GM12878 (cell line): ENCODE measurements at regions not wholly inside any gene's neighbourhood (a gene's known extent, or its start where the extent isn't known, plus 50 kb on each side); places are given as distances from the start of the nearest gene placed in this dataset.
"Not testable (repeated sequence)": the region's sequence is repeated elsewhere in the genome, so short reads cannot be mapped to it uniquely, and the experiment has no call there.

Experiments used
- ATAC-seq: fragments of 200-7000 bp; cut with Tn5 transposase; 3 replicates; pipeline ENCODE4 v1.9.1; 2020; ENCODE audit warnings: mild to moderate bottlenecking, moderate library complexity
- BruUV-seq: library from RNA; stranded (reverse); fragments of 400-500 nt; replicated peaks from 2 replicates; lab custom pipeline; 2021; lab: Mats Ljungman, UMichigan
- CTCF ChIA-PET: fragments of 300-600 bp; sonication (Branson Sonifier 250); formaldehyde crosslinking; extraction: SDS; loops from one replicate; lab custom pipeline; 2021; ENCODE audit warnings: inconsistent platforms; lab: Yijun Ruan, JAX
- POLR2A ChIA-PET: fragments of 350-600 bp; formaldehyde crosslinking; extraction: SDS; loops from one replicate; lab custom pipeline; 2021; ENCODE audit warnings: inconsistent platforms; lab: Charles Lee
- RAD21 ChIA-PET: fragments of 300-600 bp; sonication (Branson Sonifier 250); formaldehyde crosslinking; loops from one replicate; lab custom pipeline; 2023; ENCODE audit warnings: antibody characterized with exemption; ENCODE audit not compliant: unreplicated experiment; lab: Charles Lee
- SMC1A ChIA-PET: fragments of 300-600 bp; sonication (Branson Sonifier 250); formaldehyde crosslinking; loops from one replicate; lab custom pipeline; 2023; ENCODE audit not compliant: unreplicated experiment, uncharacterized antibody; lab: Charles Lee
- DNase-seq: peaks from one replicate; pipeline ENCODE4 v3.0.0-alpha.2; 2011; ENCODE audit warnings: low read depth, low spot score
- FAIRE-seq: peaks from 3 replicates; lab custom pipeline; 2011; peaks lifted over from hg19 to GRCh38; lab: Jason Lieb, UNC
- H2AFZ ChIP-seq: 2 replicates; pipeline ENCODE4 v1.6.0; 2011; ENCODE audit warnings: low read depth, low read length, control low read depth; ENCODE audit not compliant: control insufficient read depth
- H3K27ac ChIP-seq: 2 replicates; pipeline ENCODE4 v1.5.1; 2011; ENCODE audit warnings: control low read depth; ENCODE audit not compliant: control insufficient read depth, insufficient read depth
- H3K27me3 ChIP-seq, 2 experiments: replicated peaks in 1 of 2; 2 replicates each; pipeline versions ENCODE4 v1.6.0 to v1.6.1; 2011; ENCODE audit warnings: low read length in 1 of 2; ENCODE audit not compliant: control insufficient read depth in 2 of 2, insufficient read depth in 2 of 2
- H3K36me3 ChIP-seq, 2 experiments: 2 replicates each; pipeline ENCODE4 v1.5.1; 2011; ENCODE audit warnings: low read length in 1 of 2; ENCODE audit not compliant: control insufficient read depth in 2 of 2, insufficient read depth in 2 of 2
- H3K4me1 ChIP-seq: 2 replicates; pipeline ENCODE4 v1.6.1; 2011; ENCODE audit warnings: mild to moderate bottlenecking, low read length, moderate library complexity, mixed read lengths; ENCODE audit not compliant: control insufficient read depth, insufficient read depth
- H3K4me2 ChIP-seq: 2 replicates; pipeline ENCODE4 v1.6.0; 2011; ENCODE audit warnings: control low read depth; ENCODE audit not compliant: control insufficient read depth, insufficient read depth
- H3K4me3 ChIP-seq: fragments of 200-600 bp; sonication (generic); 2 replicates; pipeline ENCODE4 v1.5.1; 2016
- H3K79me2 ChIP-seq: 2 replicates; pipeline ENCODE4 v1.6.0; 2011; ENCODE audit warnings: low read length; ENCODE audit not compliant: control insufficient read depth, insufficient read depth
- H3K9ac ChIP-seq: 2 replicates; pipeline ENCODE4 v1.8.0; 2011; ENCODE audit warnings: low read length, control low read depth, mixed read lengths; ENCODE audit not compliant: control insufficient read depth, insufficient read depth
- H3K9me3 ChIP-seq: replicated peaks from 3 replicates; pipeline ENCODE4 v1.5.1; 2011; ENCODE audit warnings: mild to moderate bottlenecking, low read length; ENCODE audit not compliant: control insufficient read depth, insufficient read depth
- H4K20me1 ChIP-seq: 2 replicates; pipeline ENCODE4 v1.6.0; 2011; ENCODE audit not compliant: control insufficient read depth, insufficient read depth
- ASH2L ChIP-seq: fragments of 300-600, 200-600 bp; sonication (generic); IDR thresholded peaks from 2 replicates; pipeline ENCODE4 v1.6.1; 2017; ENCODE audit warnings: low read depth, mild to moderate bottlenecking, borderline replicate concordance
- CHD4 ChIP-seq: fragments of 200-600 bp; sonication (generic); IDR thresholded peaks from 2 replicates; pipeline ENCODE4 v1.6.1; 2016; ENCODE audit warnings: mild to moderate bottlenecking
- E2F4 ChIP-seq: IDR thresholded peaks from 2 replicates; pipeline ENCODE4 v1.6.1; 2012; ENCODE audit warnings: low read depth, low read length, improper control_type of control experiment
- HDAC2 ChIP-seq: fragments of 200-600 bp; sonication (generic); IDR thresholded peaks from 2 replicates; pipeline ENCODE4 v1.6.1; 2017
- MAX ChIP-seq: IDR thresholded peaks from 2 replicates; pipeline ENCODE4 v1.6.1; 2012; ENCODE audit warnings: low read depth, low read length, improper control_type of control experiment
- RELA ChIP-seq: fragments of 450-650 bp; IDR thresholded peaks from 2 replicates; pipeline ENCODE4 v1.8.0; 2014; ENCODE audit warnings: borderline replicate concordance; ENCODE audit not compliant: partially characterized antibody
- RFX5 ChIP-seq: IDR thresholded peaks from 2 replicates; pipeline ENCODE4 v1.6.1; 2011; ENCODE audit warnings: low read depth, low read length, improper control_type of control experiment
- SREBF1 ChIP-seq: IDR thresholded peaks from 2 replicates; pipeline ENCODE4 v1.6.1; 2012; ENCODE audit warnings: mild to moderate bottlenecking, low read length
- SUPT20H ChIP-seq: IDR thresholded peaks from 2 replicates; pipeline ENCODE4 v1.6.1; 2011; ENCODE audit warnings: low read depth, mild to moderate bottlenecking, low read length, moderate library complexity, borderline replicate concordance; ENCODE audit not compliant: control insufficient read depth
- TAF1 ChIP-seq: IDR thresholded peaks from 2 replicates; pipeline ENCODE4 v1.6.1; 2011; ENCODE audit warnings: mild to moderate bottlenecking, low read depth, low read length, borderline replicate concordance
- YBX1 ChIP-seq: fragments of 450-650 bp; IDR thresholded peaks from 2 replicates; pipeline ENCODE4 v1.6.1; 2016; ENCODE audit warnings: antibody characterized with exemption
- ZBTB11 ChIP-seq: fragments of 450-650 bp; formaldehyde crosslinking; IDR thresholded peaks from 2 replicates; pipeline ENCODE4 v1.5.0; 2022; ENCODE audit warnings: mild to moderate bottlenecking, missing genetic modification characterization
- ZNF622 ChIP-seq: fragments of 450-650 bp; IDR thresholded peaks from 2 replicates; pipeline ENCODE4 v1.6.1; 2017; ENCODE audit warnings: mild to moderate bottlenecking, inconsistent platforms
- WGBS: methylation state at CpG from one replicate; pipeline ENCODE4 v1.1.6; 2016; ENCODE audit warnings: low lambda C conversion rate; ENCODE audit not compliant: insufficient replicate concordance, insufficient coverage; ENCODE audit errors: missing lambda C conversion rate; 5-methylcytosine and 5-hydroxymethylcytosine counted together
- in situ Hi-C: fragments of 300-500 bp; cut with MboI; formaldehyde crosslinking; loops from 9 replicates; pipeline ENCODE4 v1.14.3; 2018; ENCODE audit warnings: mixed read lengths
- intact Hi-C: fragments of 100-400 bp; cut with micrococcal nuclease; formaldehyde crosslinking; loops from one replicate; pipeline ENCODE4 v1.14.2; 2022; ENCODE audit not compliant: unreplicated experiment

- ChIA-PET RAD21 (no interaction called here), POLR2A (no interaction called here), SMC1A (no interaction called here), CTCF (no interaction called here)
- in situ Hi-C loops (no loop called here), intact Hi-C loops (no loop called here)
- no peaks in the 10 kb centered on the region for H3K36me3 ChIP-seq
- H3K9me3 ChIP-seq = no peaks in the 10 kb centered on the region
- H3K4me1 ChIP-seq = no peaks in the 10 kb centered on the region
- no peak overlapping the region for H3K9ac ChIP-seq
- FAIRE-seq (no peak), ATAC-seq (no peak), DNase-seq (no peak)
- H3K27ac ChIP-seq = no peak overlapping the region
- no peak for TF ChIP-seq HDAC2
- TF ChIP-seq ZBTB11 = no peak
- TF ChIP-seq TAF1 = no peak
- TF ChIP-seq RFX5 = no peak
- no peak for TF ChIP-seq E2F4
- no peak for TF ChIP-seq RELA
- no peak for TF ChIP-seq SREBF1
- TF ChIP-seq ASH2L = no peak
- TF ChIP-seq SUPT20H = no peak
- TF ChIP-seq CHD4 = no peak
- TF ChIP-seq YBX1 = no peak
- TF ChIP-seq ZNF622 = no peak
- no peak for TF ChIP-seq MAX
- H2AFZ ChIP-seq = no peak overlapping the region
- 0% methylated on average over 7 of the region's 7 CpGs for WGBS
- BruUV-seq = no TSS peak
- no peaks in the 10 kb centered on the region for H3K79me2 ChIP-seq
- no peaks in the 10 kb centered on the region for H4K20me1 ChIP-seq
- H3K4me3 ChIP-seq = no peak overlapping the region
- H3K27me3 ChIP-seq = no peaks in the 10 kb centered on the region
- no peak overlapping the region for H3K4me2 ChIP-seq
Observed at GRCh38 chr22:16695261-16695660, 102.7 kb upstream of the CCT8L2 start.

GRCh38 chr22:16693747-16694146 is 101.1 kb upstream of the CCT8L2 start:
- H3K4me3 ChIP-seq, BruUV-seq, H4K20me1 ChIP-seq, DNase-seq, H3K9ac ChIP-seq, H3K9me3 ChIP-seq, POLR2A ChIA-PET, intact Hi-C loops, H2AFZ ChIP-seq, ATAC-seq, in situ Hi-C loops, H3K36me3 ChIP-seq, H3K27me3 ChIP-seq, H3K79me2 ChIP-seq, H3K4me2 ChIP-seq, RAD21 ChIA-PET, H3K27ac ChIP-seq, H3K4me1 ChIP-seq, FAIRE-seq, SMC1A ChIA-PET: not testable (repeated sequence)
- CTCF ChIA-PET = interaction anchor here (1.0 kb wide), 1 partner anchor 21 kb away, joined by 3 read pairs; no protein-coding TSS in a partner anchor
- WGBS = 1% methylated on average over 3 of the region's 3 CpGs
